ENCODE measurements at regions not wholly inside any gene's neighbourhood (a gene's known extent, or its start where the extent isn't known, plus 50 kb on each side); places are given as distances from the start of the nearest gene placed in this dataset.

DNA sequence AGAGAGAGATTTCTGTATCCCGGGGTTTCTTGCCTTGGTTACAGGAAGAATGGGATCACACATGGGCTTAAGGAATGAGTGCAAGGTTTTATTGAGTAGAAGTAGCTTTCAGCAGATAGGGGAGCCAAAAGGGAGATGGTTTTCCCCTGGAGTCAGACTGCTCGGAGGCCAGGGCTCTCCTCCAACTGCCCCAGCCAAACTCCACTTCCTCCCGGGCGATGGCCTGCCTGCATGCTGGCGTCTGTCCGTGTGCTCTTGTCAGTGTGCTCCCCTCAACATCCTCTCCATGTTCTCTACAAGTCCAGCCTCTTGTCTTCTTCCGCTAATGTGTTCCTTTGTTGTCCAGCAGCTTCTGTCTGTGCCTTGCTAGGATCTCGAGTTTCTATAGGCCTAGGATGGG lies 421.3 kb upstream of the ADGRL2 start:
- TF ChIP-seq, protein P1, sequence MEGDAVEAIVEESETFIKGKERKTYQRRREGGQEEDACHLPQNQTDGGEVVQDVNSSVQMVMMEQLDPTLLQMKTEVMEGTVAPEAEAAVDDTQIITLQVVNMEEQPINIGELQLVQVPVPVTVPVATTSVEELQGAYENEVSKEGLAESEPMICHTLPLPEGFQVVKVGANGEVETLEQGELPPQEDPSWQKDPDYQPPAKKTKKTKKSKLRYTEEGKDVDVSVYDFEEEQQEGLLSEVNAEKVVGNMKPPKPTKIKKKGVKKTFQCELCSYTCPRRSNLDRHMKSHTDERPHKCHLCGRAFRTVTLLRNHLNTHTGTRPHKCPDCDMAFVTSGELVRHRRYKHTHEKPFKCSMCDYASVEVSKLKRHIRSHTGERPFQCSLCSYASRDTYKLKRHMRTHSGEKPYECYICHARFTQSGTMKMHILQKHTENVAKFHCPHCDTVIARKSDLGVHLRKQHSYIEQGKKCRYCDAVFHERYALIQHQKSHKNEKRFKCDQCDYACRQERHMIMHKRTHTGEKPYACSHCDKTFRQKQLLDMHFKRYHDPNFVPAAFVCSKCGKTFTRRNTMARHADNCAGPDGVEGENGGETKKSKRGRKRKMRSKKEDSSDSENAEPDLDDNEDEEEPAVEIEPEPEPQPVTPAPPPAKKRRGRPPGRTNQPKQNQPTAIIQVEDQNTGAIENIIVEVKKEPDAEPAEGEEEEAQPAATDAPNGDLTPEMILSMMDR (IDR thresholded peaks at IDR 0.05; ENCODE audit: low read length): no peak
- TF ChIP-seq EZH2 (optimal IDR thresholded peaks at IDR 0.05; ENCODE audit: low read depth, low read length): no peak

Data from MM.1S (cell line).